LoVo (cell line): ENCODE measurements at regions not wholly inside any gene's neighbourhood (a gene's known extent, or its start where the extent isn't known, plus 50 kb on each side); places are given as distances from the start of the nearest gene placed in this dataset.

Experiments used
- DNase-seq: peaks from one replicate; pipeline ENCODE4 v3.0.0-alpha.2; 2016; ENCODE audit warnings: low spot score

DNA sequence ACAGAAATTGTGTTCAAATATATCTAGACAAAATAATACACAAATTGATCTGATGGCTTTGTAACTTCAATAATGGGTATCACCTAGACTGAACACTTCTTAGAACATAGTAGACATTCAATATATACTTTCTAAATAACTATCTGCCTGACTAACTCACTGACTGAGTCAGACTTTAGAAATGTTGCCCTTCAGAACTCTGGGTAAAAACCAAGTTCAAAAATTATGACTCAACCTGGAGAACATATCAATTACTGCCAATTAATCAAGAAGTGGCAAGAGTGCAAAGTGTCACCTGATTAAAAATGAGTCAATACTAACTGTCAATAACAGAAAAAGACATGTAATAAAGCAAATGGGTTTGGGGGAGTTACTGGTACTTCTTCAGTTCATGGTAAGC lies 144.6 kb upstream of the TMCO5A start:
- DNase-seq: no peak

DNA sequence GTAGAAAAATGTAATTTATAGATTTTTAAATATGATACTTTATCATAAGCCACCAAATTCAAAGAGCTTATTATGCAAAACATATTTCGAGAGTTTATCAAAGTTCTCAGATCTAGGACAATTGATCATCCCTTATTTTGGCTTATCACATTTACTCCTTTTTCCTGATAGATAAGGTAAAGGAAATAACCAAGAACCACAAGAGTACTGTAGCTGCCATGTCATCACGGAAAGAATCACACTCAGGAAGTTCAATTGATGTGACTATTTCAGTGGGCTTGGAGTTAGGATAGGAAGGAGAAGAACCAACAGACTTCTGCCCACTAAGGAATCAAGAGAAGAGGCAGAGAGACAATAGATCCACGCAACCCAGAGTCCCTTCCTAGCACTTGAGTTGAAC lies 142.7 kb upstream of the TMCO5A start:
- no peak for DNase-seq

DNA sequence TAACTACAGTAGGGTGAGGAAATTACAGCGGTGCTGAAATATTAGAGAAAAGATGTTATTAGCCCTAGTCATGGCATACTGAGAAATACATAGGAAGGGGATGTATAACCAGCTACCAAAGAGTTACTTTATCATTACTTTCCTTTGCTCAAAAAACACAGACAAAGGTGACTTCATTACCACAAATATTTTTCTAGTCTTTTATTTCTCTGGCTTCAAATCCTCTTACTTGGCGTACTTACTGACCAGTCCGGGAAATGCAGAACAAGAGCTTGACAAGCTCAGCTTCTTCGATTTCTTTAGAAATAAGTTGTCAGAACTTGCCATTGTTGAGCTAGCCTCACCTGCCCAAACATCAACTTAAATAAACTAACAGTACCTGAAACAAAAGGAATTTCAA lies 142.1 kb upstream of the TMCO5A start:
- DNase-seq: no peak

DNA sequence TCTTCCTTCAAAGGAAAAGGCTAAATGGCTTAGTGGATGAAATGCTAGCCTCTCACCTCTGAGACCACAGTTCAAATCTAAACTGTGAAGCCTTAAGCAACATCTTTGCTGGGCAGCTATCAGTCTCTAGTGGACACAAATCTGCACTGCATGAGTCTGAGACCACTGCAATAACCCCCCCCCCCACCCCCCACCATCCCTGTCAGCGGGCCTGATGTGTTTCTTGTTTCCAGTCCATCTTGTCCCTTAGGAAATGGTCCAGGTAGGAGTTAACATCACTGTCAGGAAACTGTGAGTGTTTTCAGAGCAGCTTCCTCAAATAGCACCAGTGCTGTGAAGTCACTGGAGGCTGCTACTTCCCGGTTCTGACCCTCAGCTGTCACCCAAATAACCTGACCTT lies 140.6 kb upstream of the TMCO5A start:
- DNase-seq: no peak

DNA sequence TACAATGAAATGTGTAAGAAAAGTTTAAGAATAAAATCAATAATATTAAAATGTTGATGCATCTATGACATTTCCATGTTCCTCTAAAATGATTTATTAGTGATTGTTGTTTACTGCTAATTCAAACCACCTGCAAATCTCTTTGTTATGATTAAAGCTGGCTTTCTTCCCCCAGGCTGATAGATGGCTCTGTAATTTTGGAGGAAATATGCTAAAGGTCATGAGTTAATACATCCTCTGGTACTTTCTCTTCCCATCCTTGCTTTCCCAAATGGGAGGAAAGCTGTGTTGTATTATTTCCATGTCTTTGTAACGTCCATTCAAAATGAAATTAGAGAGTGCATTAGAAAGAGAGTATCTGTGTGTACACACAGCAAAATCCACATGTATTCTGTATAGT lies 139.5 kb upstream of the TMCO5A start:
- DNase-seq: no peak

DNA sequence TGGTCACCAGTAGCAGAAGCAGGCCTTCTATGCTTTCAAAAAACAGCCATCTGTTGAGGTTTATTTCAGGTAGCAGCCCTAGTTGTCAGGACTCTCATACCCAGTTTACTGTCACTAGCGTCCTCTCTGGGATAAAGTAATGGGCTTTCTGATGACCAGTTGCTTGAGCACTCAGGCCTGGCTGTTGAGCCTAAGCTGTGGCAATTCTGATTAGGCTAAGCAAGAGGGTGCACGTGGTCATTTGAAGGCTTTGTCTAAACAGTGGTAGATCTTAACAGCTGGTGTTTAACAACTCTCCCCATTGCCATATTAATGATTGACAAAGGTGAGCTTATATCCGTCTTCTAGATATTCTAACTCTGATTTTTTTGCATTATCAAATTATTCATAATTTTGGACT lies 132.9 kb upstream of the TMCO5A start:
- DNase-seq: no peak

DNA sequence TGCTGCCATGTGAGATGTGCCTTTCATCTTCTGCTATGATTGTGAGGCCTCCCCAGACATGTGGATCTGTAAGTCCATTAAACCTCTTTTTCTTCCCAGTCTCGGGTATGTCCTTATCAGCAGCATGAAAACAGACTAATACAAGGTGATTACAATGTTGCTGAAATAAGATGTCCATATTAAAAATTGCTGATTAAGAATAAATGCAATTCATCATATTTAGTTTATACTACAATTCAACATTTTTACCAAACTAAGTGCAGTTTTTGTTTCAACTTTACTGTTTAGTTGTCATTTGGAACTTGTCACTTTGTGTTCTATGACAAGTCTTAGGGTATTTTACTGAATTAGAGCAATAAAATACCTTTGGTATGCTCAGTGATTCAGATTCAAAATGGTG lies 127.6 kb upstream of the TMCO5A start:
- DNase-seq: no peak

DNA sequence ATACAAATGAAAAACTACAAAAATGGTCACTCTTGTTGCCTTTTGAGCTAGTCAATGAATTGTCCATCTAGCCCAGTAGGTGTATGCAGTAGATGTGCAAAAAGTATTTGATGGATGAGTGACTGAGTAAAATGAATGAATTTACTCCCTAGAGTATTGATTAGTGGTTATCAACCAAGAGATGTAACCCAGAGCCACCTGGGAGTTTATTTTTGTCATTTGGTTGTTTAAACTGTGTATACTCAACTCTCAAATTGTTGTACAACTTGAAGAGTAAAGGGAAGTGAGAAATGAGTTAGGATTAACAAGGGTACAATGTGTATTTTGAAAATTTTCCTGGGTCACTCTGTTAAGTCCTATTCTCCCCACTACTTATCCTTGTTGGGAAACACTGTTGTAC lies 124.1 kb upstream of the TMCO5A start:
- no peak for DNase-seq

DNA sequence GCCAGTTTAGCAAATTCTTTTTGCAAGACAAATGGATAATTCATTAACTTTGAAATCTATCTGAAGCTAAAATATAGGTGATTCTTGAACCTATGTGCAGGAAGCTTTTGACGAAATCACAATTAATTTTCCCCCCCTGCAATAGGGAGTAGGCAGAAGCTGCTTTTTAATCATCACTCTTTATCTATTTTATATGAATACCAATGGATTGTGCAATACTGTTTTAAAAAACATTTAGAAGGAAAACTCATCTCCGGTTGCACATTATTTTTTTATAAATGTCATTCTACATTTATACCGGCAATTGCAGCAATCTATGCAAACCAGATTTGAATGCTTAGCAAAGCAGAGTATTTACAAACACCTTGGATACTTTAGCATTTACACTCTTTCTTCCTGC lies 121.1 kb upstream of the TMCO5A start:
- no peak for DNase-seq

DNA sequence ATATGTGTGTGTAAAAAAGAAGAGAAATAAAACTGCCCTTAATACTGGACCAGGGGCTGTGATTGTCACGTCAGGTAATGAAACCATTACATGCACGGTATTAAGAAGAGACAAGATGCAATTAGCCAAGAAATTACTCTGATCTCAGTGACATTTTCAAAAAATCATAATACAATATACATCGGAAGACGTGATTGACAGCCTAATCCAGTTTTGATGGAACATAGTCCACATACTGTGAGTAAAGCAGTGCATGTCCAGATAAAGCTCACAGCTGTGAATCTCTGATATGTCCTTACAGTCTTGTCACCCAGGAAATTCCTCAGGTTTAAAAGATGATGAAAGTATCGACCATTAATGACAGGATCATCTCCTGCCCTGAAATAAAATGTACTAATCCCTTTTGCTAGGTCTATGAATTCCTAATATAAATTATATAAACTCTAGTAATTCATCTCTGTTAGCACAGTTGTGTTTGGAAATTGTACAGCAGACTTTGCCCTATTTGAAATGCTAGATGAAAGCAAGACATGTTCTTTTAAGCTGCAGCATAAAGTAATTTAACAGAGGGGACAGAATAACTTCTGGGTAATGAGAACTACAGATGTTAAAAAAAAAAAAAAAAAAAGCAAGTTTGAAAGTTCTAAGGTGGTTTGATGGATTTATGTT lies 119.5 kb upstream of the TMCO5A start:
- DNase-seq: no peak

DNA sequence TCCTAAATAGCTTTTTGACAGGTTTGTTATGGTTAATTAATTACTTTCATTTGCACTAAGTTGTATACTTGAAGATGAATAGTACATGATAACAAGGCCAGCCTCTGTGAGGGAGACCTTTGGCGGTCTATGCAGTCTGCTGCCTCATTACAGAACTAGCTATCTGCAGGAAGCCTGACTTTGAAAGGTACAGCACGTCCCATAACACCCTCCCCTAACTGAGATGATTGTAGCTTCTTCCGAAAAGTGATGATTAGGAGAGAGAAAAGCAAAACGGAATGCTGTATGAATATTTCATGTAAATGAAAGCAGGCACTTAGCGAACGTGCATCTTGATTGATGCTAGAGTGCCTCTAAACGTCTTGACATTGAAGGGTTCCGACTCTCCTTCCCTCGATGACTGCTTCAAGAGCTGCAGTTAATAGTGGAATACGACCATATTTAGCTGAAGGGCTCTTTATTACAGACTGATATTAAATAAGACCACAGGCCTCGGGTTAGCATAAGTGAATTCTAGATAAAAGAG lies 116.2 kb upstream of the TMCO5A start:
- no peak for DNase-seq

DNA sequence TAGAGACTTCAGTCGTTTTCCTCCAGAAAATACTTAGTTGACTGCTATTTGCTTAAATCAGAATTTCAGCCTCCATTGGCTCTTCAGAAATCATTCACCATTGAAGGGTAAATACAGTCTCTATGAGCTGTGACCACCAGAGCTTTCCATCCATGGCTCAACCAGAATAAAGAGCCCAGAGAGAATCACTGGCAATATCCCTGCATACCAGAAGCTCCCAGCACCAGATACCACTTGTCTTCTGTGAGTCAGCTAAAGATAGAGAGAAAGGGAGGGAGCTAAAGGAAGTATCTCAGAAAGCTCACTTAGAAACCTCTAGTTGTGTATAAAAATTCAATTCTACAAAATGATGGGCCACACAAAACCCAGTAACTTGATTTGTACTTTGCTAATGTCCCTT lies 115.2 kb upstream of the TMCO5A start:
- no peak for DNase-seq

DNA sequence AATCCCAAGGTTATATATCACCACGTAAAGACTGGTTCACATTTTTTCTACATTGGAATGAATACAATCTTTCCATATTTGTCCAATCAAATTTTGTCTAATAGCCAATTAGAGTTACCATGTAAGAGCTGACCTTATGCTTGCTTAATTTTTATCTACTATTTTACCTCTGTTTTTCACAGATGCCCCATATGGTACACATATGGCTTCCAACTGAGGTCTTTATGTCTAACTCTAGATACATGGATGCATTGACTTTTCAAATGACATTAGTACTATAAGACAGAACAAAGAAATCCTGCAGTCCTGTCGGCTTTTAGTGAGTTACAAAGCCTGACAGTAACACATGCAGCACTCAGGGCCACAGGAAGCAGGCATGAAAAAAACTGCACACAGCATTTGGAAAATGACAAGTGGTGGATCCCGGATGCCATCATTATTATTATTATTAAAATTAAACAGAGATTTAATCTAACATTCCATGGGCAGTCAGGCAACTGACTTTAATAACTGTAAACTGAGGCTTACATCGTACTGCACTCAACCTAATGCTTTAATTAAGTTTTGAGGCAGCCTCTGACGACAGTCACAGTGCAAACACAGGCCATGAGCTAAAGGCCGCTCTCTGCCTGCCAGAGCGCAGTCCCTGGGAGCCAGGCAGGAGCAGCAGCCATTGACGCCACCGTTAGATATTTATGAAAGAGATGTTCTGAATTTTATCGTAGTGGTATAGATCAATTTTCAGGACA lies 113.9 kb upstream of the TMCO5A start:
- no peak for DNase-seq

DNA sequence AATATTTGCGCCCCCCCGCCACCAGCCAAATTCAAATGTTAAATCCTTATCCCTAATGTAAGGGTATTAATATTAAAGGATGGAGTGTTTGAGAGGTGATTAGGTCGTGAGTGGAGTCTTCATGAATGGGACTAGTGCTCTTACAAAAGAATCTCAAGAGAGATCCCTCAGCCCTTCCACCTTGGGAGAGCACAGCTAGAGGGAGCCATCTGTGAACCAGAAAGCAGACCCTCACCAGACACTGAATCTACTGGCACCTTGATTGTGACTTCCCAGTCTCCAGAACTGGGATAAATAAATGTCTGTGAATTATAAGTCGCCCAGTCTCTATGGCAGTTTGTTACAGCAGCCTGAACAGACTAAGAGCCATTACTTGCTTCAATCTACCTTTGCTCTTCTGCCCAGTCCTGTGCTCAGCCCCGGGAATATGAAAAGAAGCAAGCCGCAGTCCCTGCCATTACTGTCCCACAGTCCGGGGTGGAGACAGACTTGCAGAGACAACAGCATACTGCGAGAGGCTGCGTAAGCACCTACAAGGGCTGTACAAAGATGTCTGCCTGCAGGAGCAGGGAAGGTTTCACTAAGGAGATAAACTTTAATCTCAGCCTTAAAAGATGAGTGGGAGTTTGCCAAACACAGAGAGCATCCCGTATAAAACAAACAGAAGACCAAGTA lies 110.7 kb upstream of the TMCO5A start:
- DNase-seq: no peak

DNA sequence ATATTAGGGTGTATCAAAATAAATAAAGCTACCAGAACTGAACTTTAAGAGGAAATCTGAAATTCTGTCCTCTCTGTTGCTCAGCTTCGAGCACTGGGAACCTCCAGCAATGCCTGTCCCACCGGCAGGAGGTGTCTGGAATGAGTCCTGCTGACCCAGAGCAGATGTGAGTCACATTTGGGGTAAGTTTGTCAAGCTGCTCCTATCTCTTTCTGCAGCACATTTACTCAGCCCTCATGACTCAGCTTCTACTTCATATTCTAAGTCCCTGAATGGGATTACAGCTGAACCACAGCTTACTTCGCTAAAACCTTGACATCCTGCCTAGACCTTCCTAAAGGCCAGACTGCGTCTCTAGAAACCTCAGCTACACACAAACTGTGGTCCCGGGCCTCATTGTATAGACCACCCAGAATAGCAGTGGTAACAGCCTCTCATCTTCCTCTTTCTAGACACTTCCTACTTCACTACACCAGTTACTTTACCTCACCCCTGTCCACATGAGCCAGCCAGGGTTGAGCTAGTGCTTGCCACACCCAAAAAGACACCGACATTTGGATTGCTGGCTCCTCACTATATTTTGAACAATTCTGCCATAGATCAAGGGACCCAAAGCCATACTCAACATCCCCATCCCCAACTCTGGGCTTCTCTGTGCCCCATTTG lies 109.6 kb upstream of the TMCO5A start:
- DNase-seq: peak; percentile 26

DNA sequence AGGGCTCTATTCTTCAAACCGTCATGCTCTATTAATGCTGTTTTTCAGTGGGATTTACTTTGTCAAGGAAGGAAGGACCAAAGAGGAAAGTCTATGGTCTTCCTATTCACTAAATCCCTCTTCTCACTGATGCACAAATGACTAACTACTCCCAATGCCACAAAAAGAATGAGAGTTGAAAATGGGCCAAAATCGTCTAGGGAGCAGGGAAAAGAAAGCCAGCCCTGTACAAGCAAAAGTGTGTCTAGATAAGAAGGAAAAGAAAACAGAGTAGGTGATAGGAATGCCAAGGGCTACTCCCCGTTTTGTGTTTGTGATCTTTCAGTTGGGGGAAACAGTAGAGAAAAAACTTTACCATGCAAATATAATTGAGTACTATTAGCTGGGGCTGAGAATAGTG lies 97.2 kb upstream of the TMCO5A start:
- DNase-seq: no peak

DNA sequence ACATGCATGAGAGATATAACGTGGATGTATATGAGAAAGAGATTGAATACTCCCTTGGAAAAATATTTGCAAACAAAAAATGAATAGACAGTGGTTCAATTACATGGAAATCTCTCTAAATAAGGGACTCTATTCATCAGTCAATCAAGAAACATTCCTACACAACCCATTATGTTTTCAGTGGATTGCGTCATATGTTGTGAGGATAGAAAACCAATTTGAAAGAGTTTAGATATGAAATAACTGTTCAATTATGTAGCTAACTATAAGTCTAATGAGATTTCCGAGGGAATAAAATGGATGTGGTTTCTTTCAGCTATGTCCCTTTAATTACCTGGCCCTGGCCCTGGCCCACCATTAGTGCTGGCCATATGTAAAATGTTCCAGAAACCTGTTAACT lies 86.7 kb upstream of the TMCO5A start:
- DNase-seq: no peak

DNA sequence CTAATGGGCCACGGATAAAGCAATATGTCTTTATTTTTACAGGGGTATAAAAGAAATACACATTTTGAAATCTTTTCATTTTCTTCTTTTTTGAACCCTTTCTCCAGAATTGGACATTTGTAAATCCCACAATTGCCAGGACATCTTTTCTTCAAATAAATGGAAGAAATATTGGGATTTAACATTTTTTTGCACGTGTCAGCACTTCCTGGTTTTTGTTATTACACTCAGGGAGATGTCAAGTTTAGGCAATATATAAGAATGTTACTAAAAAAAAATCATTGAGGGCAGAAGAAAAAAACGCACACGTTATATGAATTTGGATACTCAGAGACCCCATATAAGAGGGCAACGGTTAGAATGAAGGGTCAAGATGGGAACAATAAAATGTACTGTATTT lies 78.3 kb upstream of the TMCO5A start:
- no peak for DNase-seq

DNA sequence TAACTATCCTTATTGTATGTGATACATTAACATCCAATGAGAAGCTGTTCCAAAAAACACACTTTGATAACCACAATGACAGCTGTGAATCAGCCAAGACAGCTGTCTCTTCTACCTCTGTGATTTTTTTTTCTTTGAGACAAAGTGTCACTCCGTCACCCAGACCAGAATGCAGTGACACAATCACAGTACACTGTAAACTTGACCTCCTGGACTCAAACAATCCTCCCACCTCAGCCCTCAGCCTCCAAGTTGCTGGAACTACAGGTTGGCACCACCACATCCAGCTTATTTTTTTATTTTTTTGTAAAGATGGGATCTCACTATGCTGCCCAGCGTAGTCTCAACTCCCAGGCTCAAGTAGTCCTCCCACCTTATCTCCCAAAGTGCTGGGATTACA lies 73.5 kb upstream of the TMCO5A start:
- DNase-seq: no peak

DNA sequence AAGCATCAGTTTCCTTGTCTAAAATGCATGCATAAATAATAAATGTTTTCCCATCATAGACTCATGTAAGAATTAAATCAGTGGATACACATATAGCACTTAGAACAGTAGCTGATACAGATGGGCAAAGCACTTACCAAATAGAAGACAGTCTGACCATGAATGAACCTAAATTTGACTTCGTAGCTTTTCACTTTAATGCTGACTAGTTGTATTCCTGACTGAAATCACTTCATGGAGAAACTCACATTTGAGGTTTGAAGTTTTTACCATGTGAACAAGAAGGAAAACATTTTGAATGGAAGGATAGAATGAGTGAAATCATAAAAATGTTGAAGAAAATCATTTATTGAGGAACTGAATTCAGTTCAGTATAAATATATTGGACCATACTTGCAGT lies 68.8 kb upstream of the TMCO5A start:
- no peak for DNase-seq

DNA sequence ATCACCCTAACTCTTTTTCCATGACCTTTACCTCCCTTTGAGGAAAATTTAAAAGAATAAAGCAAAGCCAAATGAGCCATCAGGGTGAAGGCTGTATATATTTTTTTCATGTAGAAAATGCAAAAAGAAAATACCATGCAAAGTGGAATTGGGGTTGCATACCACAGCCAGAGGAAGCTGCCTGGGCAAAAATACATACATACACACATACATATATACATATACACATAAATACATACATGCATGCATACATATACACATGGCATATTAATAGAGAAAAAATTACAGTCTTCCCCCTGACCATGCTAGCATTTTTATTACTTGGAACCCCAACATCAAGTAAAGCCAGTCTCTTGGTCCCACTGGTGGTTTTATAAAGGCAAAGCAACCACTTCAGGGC lies 63.7 kb upstream of the TMCO5A start:
- DNase-seq: no peak

DNA sequence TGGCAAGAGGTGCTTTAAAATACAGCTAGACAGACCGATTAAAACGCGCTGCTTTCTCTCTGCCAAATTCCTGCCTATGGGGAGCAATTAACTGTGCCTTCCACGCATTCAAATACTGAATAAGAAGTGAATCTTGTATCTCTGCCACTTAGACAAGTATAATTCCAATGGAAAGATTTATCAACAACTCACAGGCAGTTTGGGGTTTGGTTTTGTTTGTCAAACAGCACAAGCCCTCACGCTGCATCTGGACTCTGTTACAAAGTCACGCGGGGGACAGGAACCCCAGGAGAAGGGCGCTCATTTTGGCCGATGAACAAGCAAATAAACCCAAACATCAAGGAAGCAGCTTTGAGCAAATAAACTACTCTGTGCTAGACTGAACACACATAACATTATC lies 61.8 kb upstream of the TMCO5A start:
- no peak for DNase-seq

DNA sequence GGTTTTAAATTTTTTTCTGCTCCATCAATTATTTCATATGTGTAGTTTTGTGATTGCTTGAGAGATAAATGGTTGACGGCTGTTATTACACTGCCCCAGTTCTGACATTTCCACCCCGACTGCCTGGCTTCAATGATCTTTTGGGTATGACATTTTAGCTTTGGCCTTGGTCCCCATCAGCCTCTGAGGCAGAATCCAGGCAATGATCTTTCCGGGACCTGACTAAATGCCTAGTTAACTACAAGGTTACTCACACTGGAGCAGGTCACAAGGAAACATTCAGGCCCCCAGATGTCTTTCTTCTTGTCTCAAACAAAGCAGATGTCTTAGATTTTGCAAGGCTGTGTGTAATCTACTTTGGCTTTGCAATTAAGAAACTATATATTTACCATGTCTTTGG lies 61.1 kb upstream of the TMCO5A start:
- no peak for DNase-seq
